Activated CD4-positive, alpha-beta T cell treated with anti-CD3 and anti-CD28 coated beads for 24 hours (primary cell): ENCODE measurements at regions not wholly inside any gene's neighbourhood (a gene's known extent, or its start where the extent isn't known, plus 50 kb on each side); places are given as distances from the start of the nearest gene placed in this dataset.
A peak's percentile ranks its signal among the peaks of the same experiment; 100 is the strongest.

ENCODE experiments used
- DNase-seq, 2 donors: peaks; one replicate each; pipeline ENCODE4 v3.0.0-alpha.2; 2020; ENCODE audit warnings: low read depth in 2 of 2

- DNase-seq: no peak
Measured at GRCh38 chr3:124542214-124542869, 187.9 kb upstream of the UMPS start.

GRCh38 chr3:124545891-124546290, 184.4 kb upstream of the UMPS start:
- DNase-seq: no peak

GRCh38 chr3:124552224-124552623, 178.0 kb upstream of the UMPS start:
- no peak for DNase-seq

GRCh38 chr3:124553178-124553577, 177.1 kb upstream of the UMPS start:
- no peak for DNase-seq

- no peak for DNase-seq
Measured at GRCh38 chr3:124556636-124557035, 173.6 kb upstream of the UMPS start.

- DNase-seq: no peak
Measured at GRCh38 chr3:124557433-124558232, 172.6 kb upstream of the UMPS start.

- no peak for DNase-seq
Measured at GRCh38 chr3:124558991-124559845, 171.0 kb upstream of the UMPS start.

- DNase-seq: peak; percentile 30 to 44
Measured at GRCh38 chr3:124559846-124560574, 170.2 kb upstream of the UMPS start.

DNA sequence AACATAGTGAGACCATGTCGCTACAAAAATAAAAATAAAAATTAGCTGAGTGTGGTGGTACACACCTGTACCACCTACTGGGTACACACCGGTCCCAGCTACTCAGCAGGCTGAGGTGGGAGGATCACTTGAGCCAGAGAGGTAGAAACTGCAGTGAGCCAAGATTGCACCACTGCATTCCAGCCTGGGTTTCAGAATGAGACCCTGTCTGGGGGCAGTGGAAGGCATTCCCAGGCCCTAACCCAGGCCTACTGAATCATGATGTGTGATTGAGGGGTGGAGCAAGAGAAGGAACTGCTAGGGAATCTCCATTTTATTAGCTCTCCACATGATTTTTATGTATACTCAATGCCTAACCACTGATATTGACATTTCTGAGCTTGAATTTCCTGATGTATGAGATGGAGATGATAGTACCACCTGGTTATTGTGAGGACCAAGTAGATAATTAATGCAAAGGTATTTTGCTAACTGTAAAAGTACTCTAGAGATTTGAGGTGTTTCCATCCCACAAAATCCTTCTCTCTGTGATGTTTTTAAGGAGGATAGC, 169.5 kb upstream of the UMPS start:
- DNase-seq: no peak

DNA sequence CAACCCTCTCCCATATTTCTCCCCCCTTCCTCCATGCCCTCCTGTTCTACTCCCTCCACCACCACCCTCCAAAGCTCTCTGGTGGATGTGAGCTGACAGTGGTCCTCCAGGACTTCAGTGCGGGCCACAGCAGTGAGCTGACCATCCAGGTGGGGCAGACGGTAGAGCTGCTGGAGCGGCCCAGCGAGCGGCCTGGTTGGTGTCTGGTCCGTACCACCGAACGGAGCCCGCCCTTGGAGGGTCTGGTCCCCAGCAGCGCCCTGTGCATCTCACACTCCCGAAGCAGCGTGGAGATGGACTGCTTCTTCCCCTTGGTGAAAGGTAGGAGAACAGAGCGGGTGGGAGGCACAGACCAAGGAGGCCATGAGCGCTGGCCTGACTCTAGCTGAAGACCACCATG, 167.5 kb upstream of the UMPS start:
- no peak for DNase-seq

DNA sequence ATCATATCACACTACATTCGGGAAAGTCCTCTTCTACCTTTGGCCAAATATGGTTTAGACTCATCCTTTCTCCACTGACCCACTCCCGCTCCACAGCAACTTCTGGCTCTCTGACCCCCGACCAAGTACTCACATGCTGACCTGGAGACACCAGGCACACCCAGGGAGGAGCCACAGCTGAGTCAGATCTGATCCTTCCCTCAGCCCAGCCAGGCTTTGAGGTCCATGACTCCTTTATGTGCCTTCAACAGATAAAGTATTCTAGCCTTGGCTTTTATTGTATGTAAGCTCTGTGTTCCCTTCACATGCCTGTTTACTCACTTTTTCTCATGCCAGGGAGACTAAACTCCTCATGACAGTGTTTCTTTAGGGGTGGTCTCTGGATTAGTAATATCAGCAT, 166.9 kb upstream of the UMPS start:
- DNase-seq: no peak

- DNase-seq: peak; percentile 18 to 30
Measured at GRCh38 chr3:124565013-124565412, 165.2 kb upstream of the UMPS start.

DNA sequence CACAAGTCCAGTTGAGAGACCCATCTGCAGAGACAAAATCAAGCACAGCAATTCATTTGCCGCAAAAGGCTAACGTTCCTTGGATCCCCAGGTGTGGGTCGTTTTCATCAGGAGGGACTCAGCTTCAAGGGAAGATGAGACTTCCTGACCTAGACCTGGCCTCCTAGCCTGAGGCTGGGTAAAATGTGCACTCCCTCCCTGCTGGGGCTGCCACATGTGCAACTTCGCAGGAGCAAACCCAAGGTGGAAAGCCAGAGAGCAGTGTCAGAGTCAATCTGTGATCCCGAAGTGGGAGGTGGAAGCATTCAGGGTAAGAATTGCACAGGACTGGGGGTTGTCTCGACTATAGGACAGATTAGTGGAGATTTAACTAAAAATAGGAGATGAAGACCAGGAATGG, 164.7 kb upstream of the UMPS start:
- DNase-seq: no peak

GRCh38 chr3:124566701-124567100, 163.6 kb upstream of the UMPS start:
- no peak for DNase-seq

- DNase-seq: no peak
Measured at GRCh38 chr3:124567179-124567578, 163.1 kb upstream of the UMPS start.

GRCh38 chr3:124569761-124570160, 160.5 kb upstream of the UMPS start:
- no peak for DNase-seq

- DNase-seq: no peak
Measured at GRCh38 chr3:124570232-124570631, 160.0 kb upstream of the UMPS start.

DNA sequence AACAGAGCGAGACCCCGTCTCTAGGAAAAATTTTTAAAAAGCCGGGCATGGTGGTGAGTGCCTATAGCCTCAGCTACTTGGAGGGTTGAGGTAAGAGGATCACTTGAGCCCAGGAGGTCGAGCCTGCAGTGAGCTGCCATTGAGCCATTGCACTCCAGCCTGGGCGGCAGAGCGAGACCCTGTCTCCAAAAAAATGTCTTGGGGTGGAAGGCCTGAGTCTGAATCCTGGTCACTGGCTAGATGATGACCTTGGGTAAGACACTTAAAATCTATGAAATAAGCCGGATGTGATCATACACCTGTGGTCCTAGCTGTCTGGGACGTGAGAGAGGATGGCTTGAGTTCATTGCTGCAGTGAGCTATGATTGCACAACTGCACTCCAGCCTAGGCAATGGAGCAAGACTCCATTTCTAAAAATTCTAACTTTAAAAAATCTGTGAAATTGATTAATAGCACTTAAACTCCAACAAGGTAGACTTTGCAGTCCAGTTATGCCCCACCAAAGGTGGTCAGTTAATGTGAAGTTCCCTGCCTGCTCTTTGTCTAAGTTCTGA, 157.3 kb upstream of the UMPS start:
- DNase-seq: no peak

GRCh38 chr3:124574012-124574411, 156.2 kb upstream of the UMPS start:
- DNase-seq: no peak

GRCh38 chr3:124576565-124577493, 153.4 kb upstream of the UMPS start:
- DNase-seq: no peak
